Stomach (tissue), 4 donors: ENCODE measurements at regions not wholly inside any gene's neighbourhood (a gene's known extent, or its start where the extent isn't known, plus 50 kb on each side); places are given as distances from the start of the nearest gene placed in this dataset.

Source experiments
- CTCF ChIP-seq, 7 experiments: fragments of 450-650 bp in 4 of 7; fragments of 200-600 bp in 3 of 7; sonication (generic) in 3 of 7; IDR thresholded peaks; one replicate each; pipeline ENCODE4 v1.5.1; 2016 to 2019; ENCODE audit warnings: antibody characterized with exemption in 7 of 7, control low read depth in 2 of 7, mild to moderate bottlenecking in 1 of 7
- POLR2AphosphoS5 ChIP-seq, 3 donors: sonication (generic); formaldehyde crosslinking; IDR thresholded peaks; one replicate each; pipeline ENCODE4 v1.6.1; 2016; ENCODE audit warnings: antibody characterized with exemption in 3 of 3

GRCh38 chr3:177335728-177336127 is 138.4 kb upstream of the TBL1XR1 start:
- TF ChIP-seq POLR2AphosphoS5 (IDR thresholded peaks at IDR 0.05) = no peak
- TF ChIP-seq CTCF (IDR thresholded peaks at IDR 0.05) = no peak
